ENCODE measurements at regions not wholly inside any gene's neighbourhood (a gene's known extent, or its start where the extent isn't known, plus 50 kb on each side); places are given as distances from the start of the nearest gene placed in this dataset.
"Not testable (repeated sequence)": the region's sequence is repeated elsewhere in the genome, so short reads cannot be mapped to it uniquely, and the experiment has no call there.

GRCh38 chr3:94645790-94646189, 582.9 kb downstream of the NSUN3 start:
- Histone ChIP-seq H3K79me2 (ENCODE audit: control insufficient read depth, low read length) (no peaks in the 10 kb centered on the region), H4K20me1 (ENCODE audit: control insufficient read depth, insufficient read depth, low read depth, low read length) (no peaks in the 10 kb centered on the region), H3K27me3 (ENCODE audit: control insufficient read depth, low read length) (no peaks in the 10 kb centered on the region), H3F3A (ENCODE audit: control insufficient read depth, insufficient read depth) (no peaks in the 10 kb centered on the region), H3K9me2 (replicated peaks; ENCODE audit: control insufficient read depth, low read length) (no peaks in the 10 kb centered on the region), H3K36me3 (ENCODE audit: control insufficient read depth, low read length) (no peaks in the 10 kb centered on the region), H3K4me2 (ENCODE audit: low read length) (no peak overlapping the region), H3K27ac (ENCODE audit: low read depth, low read length) (no peak overlapping the region), H3K4me3 (ENCODE audit: low read length) (no peak overlapping the region), H3K9me3 (ENCODE audit: control insufficient read depth, insufficient read depth, low read length) (no peaks in the 10 kb centered on the region), H3K4me1 (ENCODE audit: control insufficient read depth, low read length) (no peaks in the 10 kb centered on the region)
- TF ChIP-seq, protein P1, sequence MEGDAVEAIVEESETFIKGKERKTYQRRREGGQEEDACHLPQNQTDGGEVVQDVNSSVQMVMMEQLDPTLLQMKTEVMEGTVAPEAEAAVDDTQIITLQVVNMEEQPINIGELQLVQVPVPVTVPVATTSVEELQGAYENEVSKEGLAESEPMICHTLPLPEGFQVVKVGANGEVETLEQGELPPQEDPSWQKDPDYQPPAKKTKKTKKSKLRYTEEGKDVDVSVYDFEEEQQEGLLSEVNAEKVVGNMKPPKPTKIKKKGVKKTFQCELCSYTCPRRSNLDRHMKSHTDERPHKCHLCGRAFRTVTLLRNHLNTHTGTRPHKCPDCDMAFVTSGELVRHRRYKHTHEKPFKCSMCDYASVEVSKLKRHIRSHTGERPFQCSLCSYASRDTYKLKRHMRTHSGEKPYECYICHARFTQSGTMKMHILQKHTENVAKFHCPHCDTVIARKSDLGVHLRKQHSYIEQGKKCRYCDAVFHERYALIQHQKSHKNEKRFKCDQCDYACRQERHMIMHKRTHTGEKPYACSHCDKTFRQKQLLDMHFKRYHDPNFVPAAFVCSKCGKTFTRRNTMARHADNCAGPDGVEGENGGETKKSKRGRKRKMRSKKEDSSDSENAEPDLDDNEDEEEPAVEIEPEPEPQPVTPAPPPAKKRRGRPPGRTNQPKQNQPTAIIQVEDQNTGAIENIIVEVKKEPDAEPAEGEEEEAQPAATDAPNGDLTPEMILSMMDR (IDR thresholded peaks at IDR 0.05; ENCODE audit: low read depth, low read length, poor library complexity, severe bottlenecking), result no peak
- no peak for TF ChIP-seq EZH2phosphoT487 (IDR thresholded peaks at IDR 0.05; ENCODE audit: borderline replicate concordance, low read length)

DNA sequence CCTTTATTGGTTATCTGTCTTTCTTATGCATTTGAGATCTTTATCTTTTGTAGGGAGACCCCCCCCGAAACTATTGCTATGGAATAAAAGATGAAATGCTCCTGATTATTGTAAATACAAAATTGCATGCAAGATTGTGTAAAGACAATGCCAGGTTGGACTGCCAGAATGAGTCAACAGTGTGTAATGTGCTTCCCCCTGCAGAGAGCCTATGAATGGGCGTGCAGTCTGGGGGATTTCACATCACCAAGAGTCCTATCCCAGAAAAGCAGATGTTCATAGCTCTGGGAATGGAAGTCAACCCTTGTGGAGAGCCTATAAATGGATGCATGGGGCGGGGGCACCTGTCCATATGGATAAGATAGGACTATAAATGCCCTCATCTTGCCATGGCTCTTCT, 584.3 kb downstream of the NSUN3 start:
- Histone ChIP-seq H3K4me1 (ENCODE audit: control insufficient read depth, low read length) (no peaks in the 10 kb centered on the region), H3K79me2 (ENCODE audit: control insufficient read depth, low read length) (no peaks in the 10 kb centered on the region), H3K4me3 (ENCODE audit: low read length) (no peak overlapping the region), H3K4me2 (ENCODE audit: low read length) (no peak overlapping the region), H3K9me3 (ENCODE audit: control insufficient read depth, insufficient read depth, low read length) (no peaks in the 10 kb centered on the region), H3K27me3 (ENCODE audit: control insufficient read depth, low read length) (no peaks in the 10 kb centered on the region), H3F3A (ENCODE audit: control insufficient read depth, insufficient read depth) (no peaks in the 10 kb centered on the region), H4K20me1 (ENCODE audit: control insufficient read depth, insufficient read depth, low read depth, low read length) (no peaks in the 10 kb centered on the region), H3K36me3 (ENCODE audit: control insufficient read depth, low read length) (no peaks in the 10 kb centered on the region), H3K9me2 (replicated peaks; ENCODE audit: control insufficient read depth, low read length) (no peaks in the 10 kb centered on the region), H3K27ac (ENCODE audit: low read depth, low read length) (no peak overlapping the region)
- TF ChIP-seq EZH2phosphoT487 (IDR thresholded peaks at IDR 0.05; ENCODE audit: borderline replicate concordance, low read length), result no peak
- TF ChIP-seq, protein P1 (IDR thresholded peaks at IDR 0.05; ENCODE audit: low read depth, low read length, poor library complexity, severe bottlenecking), result no peak

- H3K9me2 ChIP-seq (replicated peaks; ENCODE audit: control insufficient read depth, low read length); H3K9me3 ChIP-seq (ENCODE audit: control insufficient read depth, insufficient read depth, low read length); H3K36me3 ChIP-seq (ENCODE audit: control insufficient read depth, low read length); H3K79me2 ChIP-seq (ENCODE audit: control insufficient read depth, low read length); H3K4me1 ChIP-seq (ENCODE audit: control insufficient read depth, low read length); H3F3A ChIP-seq (ENCODE audit: control insufficient read depth, insufficient read depth); H3K4me2 ChIP-seq (ENCODE audit: low read length); H4K20me1 ChIP-seq (ENCODE audit: control insufficient read depth, insufficient read depth, low read depth, low read length); H3K4me3 ChIP-seq (ENCODE audit: low read length); H3K27me3 ChIP-seq (ENCODE audit: control insufficient read depth, low read length); H3K27ac ChIP-seq (ENCODE audit: low read depth, low read length): not testable (repeated sequence)
These were observed 585.7 kb downstream of the NSUN3 start for GRCh38 chr3:94648270-94649180.

GRCh38 chr3:94654096-94654495, 591.2 kb downstream of the NSUN3 start:
- Histone ChIP-seq H3K9me3 (ENCODE audit: control insufficient read depth, insufficient read depth, low read length) (no peaks in the 10 kb centered on the region), H3K9me2 (replicated peaks; ENCODE audit: control insufficient read depth, low read length) (no peaks in the 10 kb centered on the region), H3K36me3 (ENCODE audit: control insufficient read depth, low read length) (no peaks in the 10 kb centered on the region), H3F3A (ENCODE audit: control insufficient read depth, insufficient read depth) (no peaks in the 10 kb centered on the region), H3K27me3 (ENCODE audit: control insufficient read depth, low read length) (no peaks in the 10 kb centered on the region), H3K4me3 (ENCODE audit: low read length) (no peak overlapping the region), H3K4me2 (ENCODE audit: low read length) (no peak overlapping the region), H3K79me2 (ENCODE audit: control insufficient read depth, low read length) (no peaks in the 10 kb centered on the region), H3K27ac (ENCODE audit: low read depth, low read length) (no peak overlapping the region), H4K20me1 (ENCODE audit: control insufficient read depth, insufficient read depth, low read depth, low read length) (no peaks in the 10 kb centered on the region), H3K4me1 (ENCODE audit: control insufficient read depth, low read length) (no peaks in the 10 kb centered on the region)
- TF ChIP-seq, protein P1 (IDR thresholded peaks at IDR 0.05; ENCODE audit: low read depth, low read length, poor library complexity, severe bottlenecking), result no peak
- TF ChIP-seq EZH2phosphoT487 (IDR thresholded peaks at IDR 0.05; ENCODE audit: borderline replicate concordance, low read length), result no peak

Data from DOHH2 (cell line).